Endothelial cell of umbilical vein (primary cell): ENCODE measurements at regions not wholly inside any gene's neighbourhood (a gene's known extent, or its start where the extent isn't known, plus 50 kb on each side); places are given as distances from the start of the nearest gene placed in this dataset.

Experiments used
- BruUV-seq: library from RNA; stranded (reverse); fragments of 400-500 nt; replicated peaks from 2 replicates; lab custom pipeline; 2021; lab: Mats Ljungman, UMichigan
- CTCF ChIA-PET: fragments of 300-600, 350-600 bp; sonication (Branson Sonifier 250); formaldehyde crosslinking; loops from one replicate; lab custom pipeline; 2021; ENCODE audit warnings: antibody characterized with exemption, inconsistent platforms; lab: Charles Lee
- POLR2A ChIA-PET: fragments of 300-600, 350-600 bp; sonication (Branson Sonifier 250); formaldehyde crosslinking; loops from one replicate; lab custom pipeline; 2021; ENCODE audit warnings: antibody characterized with exemption, inconsistent platforms; lab: Charles Lee
- DNase-seq: peaks from one replicate; pipeline ENCODE4 v3.0.0-alpha.2; 2011; ENCODE audit warnings: low read depth, low spot score
- FAIRE-seq: peaks from 2 replicates; lab custom pipeline; 2011; peaks lifted over from hg19 to GRCh38; lab: Jason Lieb, UNC
- H2AFZ ChIP-seq: 2 replicates; pipeline ENCODE4 v1.6.0; 2012; ENCODE audit warnings: low read depth, low read length, control low read depth, inconsistent platforms
- H3K27ac ChIP-seq: 2 replicates; pipeline ENCODE4 v1.5.1; 2011; ENCODE audit warnings: low read depth, mild to moderate bottlenecking, control low read depth, low read length, moderate library complexity; ENCODE audit not compliant: insufficient read depth
- H3K27me3 ChIP-seq, 2 experiments: 2 replicates each; pipeline versions ENCODE4 v1.6.0 to v1.6.1; 2011; ENCODE audit warnings: low read length in 2 of 2, mixed read lengths in 1 of 2; ENCODE audit not compliant: control insufficient read depth in 2 of 2, insufficient read depth in 2 of 2
- H3K36me3 ChIP-seq, 2 experiments: 2 replicates in 1 of 2; 3 replicates in 1 of 2; pipeline ENCODE4 v1.5.1; 2011; ENCODE audit warnings: low read length in 2 of 2, mild to moderate bottlenecking in 1 of 2, moderate library complexity in 1 of 2; ENCODE audit not compliant: control insufficient read depth in 2 of 2, insufficient read depth in 2 of 2; ENCODE audit errors: extremely low read depth in 1 of 2
- H3K4me1 ChIP-seq: 3 replicates; pipeline ENCODE4 v1.5.1; 2011; ENCODE audit warnings: mild to moderate bottlenecking, low read length; ENCODE audit not compliant: control insufficient read depth, insufficient read depth; ENCODE audit errors: extremely low read depth
- H3K4me2 ChIP-seq: 2 replicates; pipeline ENCODE4 v1.6.1; 2011; ENCODE audit warnings: low read length, control low read depth, mixed read lengths; ENCODE audit not compliant: insufficient read depth
- H3K4me3 ChIP-seq, 3 experiments: fragments of 200-600 bp in 1 of 3; sonication (generic), shearing (Covaris generic) in 1 of 3; replicated peaks in 1 of 3; 2 replicates each; pipeline ENCODE4 v1.5.1; 2011 to 2016; ENCODE audit warnings: control low read depth in 3 of 3, low read length in 3 of 3, mild to moderate bottlenecking in 2 of 3, inconsistent platforms in 1 of 3, low read depth in 1 of 3, moderate library complexity in 1 of 3; ENCODE audit not compliant: insufficient read depth in 1 of 3
- H3K79me2 ChIP-seq: 2 replicates; pipeline ENCODE4 v1.6.0; 2012; ENCODE audit warnings: low read length, inconsistent platforms; ENCODE audit not compliant: control insufficient read depth, insufficient read depth
- H3K9ac ChIP-seq: replicated peaks from 2 replicates; pipeline ENCODE3; 2011; ENCODE audit warnings: low read length, control low read depth; ENCODE audit not compliant: insufficient read depth; ENCODE audit errors: extremely low read depth
- H3K9me1 ChIP-seq: replicated peaks from 3 replicates; pipeline ENCODE4 v1.6.0; 2011; ENCODE audit warnings: mild to moderate bottlenecking, low read length; ENCODE audit not compliant: control insufficient read depth, insufficient read depth; ENCODE audit errors: extremely low read depth
- H3K9me3 ChIP-seq: replicated peaks from 2 replicates; pipeline ENCODE4 v1.5.1; 2012; ENCODE audit warnings: low read length, inconsistent platforms; ENCODE audit not compliant: control insufficient read depth, insufficient read depth
- H4K20me1 ChIP-seq: replicated peaks from 2 replicates; pipeline ENCODE3; 2011; ENCODE audit warnings: mild to moderate bottlenecking, low read length; ENCODE audit not compliant: control insufficient read depth, insufficient read depth; ENCODE audit errors: extremely low read depth
- EZH2 ChIP-seq: IDR thresholded peaks from 2 replicates; pipeline ENCODE4 v1.6.1; 2012; ENCODE audit warnings: borderline replicate concordance, low read depth, mild to moderate bottlenecking, moderate library complexity, low read length, inconsistent platforms; ENCODE audit not compliant: severe bottlenecking
- FOS ChIP-seq: IDR thresholded peaks from 2 replicates; pipeline ENCODE4 v1.6.1; 2011; ENCODE audit warnings: mild to moderate bottlenecking, low read length, moderate library complexity, borderline replicate concordance; ENCODE audit not compliant: insufficient read depth
- GATA2 ChIP-seq: IDR thresholded peaks from 2 replicates; pipeline ENCODE4 v1.7.0; 2011; ENCODE audit warnings: low read depth, mild to moderate bottlenecking, moderate library complexity, mixed read lengths, low read length; ENCODE audit not compliant: insufficient read length, insufficient read depth
- JUN ChIP-seq: IDR thresholded peaks from 2 replicates; pipeline ENCODE4 v1.6.1; 2011; ENCODE audit warnings: borderline replicate concordance, low read depth; ENCODE audit not compliant: insufficient read length, insufficient read depth
- MYC ChIP-seq: IDR thresholded peaks from one replicate; pipeline ENCODE4 v1.6.1; 2011; ENCODE audit warnings: mild to moderate bottlenecking, low read depth, low read length
- POLR2A ChIP-seq: IDR thresholded peaks from 2 replicates; pipeline ENCODE4 v1.6.1; 2012; ENCODE audit warnings: low read depth, mild to moderate bottlenecking, control low read depth, low read length
- POLR2AphosphoS5 ChIP-seq: IDR thresholded peaks from 2 replicates; pipeline ENCODE4 v1.6.1; 2012; ENCODE audit warnings: low read depth, mild to moderate bottlenecking, control low read depth, low read length, moderate library complexity; ENCODE audit not compliant: insufficient read depth
- dilution Hi-C: fragments of 300-500 bp; cut with MboI; formaldehyde crosslinking; loops from one replicate; pipeline ENCODE4 v1.15.0; 2019; ENCODE audit warnings: low sequenced_read_pairs; ENCODE audit not compliant: extremely low pct_ligation_motif_present
- intact Hi-C: fragments of 100-400 bp; cut with micrococcal nuclease; formaldehyde crosslinking; loops from one replicate; pipeline ENCODE4 v1.10.0; 2022
- TF ChIP-seq, protein P1 (sequence below): IDR thresholded peaks from 2 replicates; pipeline ENCODE4 v1.6.1; 2011; ENCODE audit not compliant: insufficient read depth, insufficient read length
- TF ChIP-seq, protein P2 (sequence below), 2 donors: IDR thresholded peaks; 1 replicate in 1 of 2; 2 replicates in 1 of 2; pipeline ENCODE4 v1.5.1; 2011; ENCODE audit warnings: low read length in 2 of 2, mild to moderate bottlenecking in 2 of 2, moderate library complexity in 2 of 2, control low read depth in 1 of 2, inconsistent platforms in 1 of 2, low read depth in 1 of 2; ENCODE audit not compliant: insufficient read depth in 1 of 2; ENCODE audit errors: extremely low read depth in 1 of 2

DNA sequence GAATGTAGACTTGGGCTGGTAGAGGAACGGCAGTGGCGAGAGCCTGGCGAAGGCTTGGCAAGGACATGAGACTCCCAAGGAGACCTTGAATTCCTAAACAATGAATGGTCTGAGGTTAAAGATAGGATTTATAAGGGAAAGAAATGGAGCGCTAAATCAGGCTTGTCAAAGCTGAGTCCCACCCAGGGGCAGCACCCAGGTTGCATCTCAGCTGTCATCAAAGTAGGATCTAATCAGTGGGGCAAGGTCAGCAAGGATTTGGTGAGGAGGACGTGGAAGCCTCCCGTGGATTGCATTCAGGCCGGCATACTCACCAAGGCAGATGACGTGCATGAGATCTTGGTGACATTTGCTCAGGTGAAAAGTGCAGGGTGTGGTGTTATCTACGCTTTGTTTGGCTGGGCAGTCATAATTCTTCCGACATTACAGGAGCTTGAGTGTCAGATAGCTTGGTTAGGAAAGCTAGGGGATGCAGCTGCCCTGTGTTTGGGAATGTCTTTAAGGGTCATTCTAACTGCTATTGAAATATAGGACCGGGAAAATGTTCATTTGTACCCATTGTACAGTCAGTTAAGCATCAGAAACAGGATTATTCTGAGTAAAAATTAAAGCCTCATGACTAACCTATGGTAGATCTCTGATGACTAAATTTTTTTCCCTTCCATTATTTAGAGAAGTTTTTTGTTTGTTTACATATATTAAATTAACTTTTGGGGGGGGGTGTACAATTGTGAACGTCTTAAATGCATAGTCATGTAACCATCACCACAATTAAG is 99.4 kb upstream of the TSC22D2 start:
- Histone ChIP-seq H4K20me1 (no peaks in the 10 kb centered on the region), H3K36me3 (no peaks in the 10 kb centered on the region), H3K9ac (no peak overlapping the region), H3K4me3 (no peak overlapping the region), H3K27me3 (no peaks in the 10 kb centered on the region), H3K4me1 (no peaks in the 10 kb centered on the region), H3K9me3 (no peaks in the 10 kb centered on the region), H3K27ac (no peak overlapping the region), H3K79me2 (no peaks in the 10 kb centered on the region), H3K9me1 (no peaks in the 10 kb centered on the region), H2AFZ (no peak overlapping the region), H3K4me2 (no peak overlapping the region)
- FAIRE-seq = no peak
- dilution Hi-C loops (no loop called here), intact Hi-C loops (no loop called here)
- TF ChIP-seq JUN (no peak), EZH2 (no peak), GATA2 (no peak), POLR2A (no peak), POLR2AphosphoS5 (no peak), MYC (no peak), FOS (no peak)
- TF ChIP-seq, protein P1, sequence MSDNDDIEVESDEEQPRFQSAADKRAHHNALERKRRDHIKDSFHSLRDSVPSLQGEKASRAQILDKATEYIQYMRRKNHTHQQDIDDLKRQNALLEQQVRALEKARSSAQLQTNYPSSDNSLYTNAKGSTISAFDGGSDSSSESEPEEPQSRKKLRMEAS = no peak
- ChIA-PET CTCF (interaction anchor here (1.4 kb wide), 1 partner anchor 187 kb away, joined by 4 read pairs; no protein-coding TSS in a partner anchor), POLR2A (no interaction called here)
- BruUV-seq = no TSS peak
- no peak for DNase-seq

DNA sequence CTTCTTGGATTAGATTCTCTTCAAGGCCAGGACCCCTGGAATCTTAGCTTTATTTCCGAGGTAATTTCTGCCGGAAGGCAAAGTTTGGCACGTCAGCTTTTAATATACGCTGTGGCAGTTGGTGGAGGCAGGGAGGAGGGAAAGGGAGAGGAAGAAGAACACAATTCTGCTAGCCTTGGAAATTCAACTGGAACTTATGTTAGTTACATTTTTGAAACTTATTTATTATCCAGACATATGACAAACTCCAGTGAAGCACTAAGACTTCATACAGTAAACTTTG is 100.1 kb upstream of the TSC22D2 start:
- DNase-seq (no peak), FAIRE-seq (no peak)
- Histone ChIP-seq H3K27me3 (no peaks in the 10 kb centered on the region), H3K4me3 (no peak overlapping the region), H3K4me1 (no peaks in the 10 kb centered on the region), H3K79me2 (no peaks in the 10 kb centered on the region), H2AFZ (no peak overlapping the region), H3K9ac (no peak overlapping the region), H3K27ac (no peak overlapping the region), H3K9me3 (no peaks in the 10 kb centered on the region), H4K20me1 (no peaks in the 10 kb centered on the region), H3K36me3 (no peaks in the 10 kb centered on the region), H3K4me2 (no peak overlapping the region), H3K9me1 (no peaks in the 10 kb centered on the region)
- BruUV-seq = no TSS peak
- POLR2A ChIA-PET = no interaction called here
- CTCF ChIA-PET = interaction anchor here (1.4 kb wide), 1 partner anchor 187 kb away, joined by 4 read pairs; no protein-coding TSS in a partner anchor
- intact Hi-C loops = no loop called here
- TF ChIP-seq FOS (no peak), JUN (no peak), MYC (no peak), POLR2A (no peak), EZH2 (no peak), GATA2 (no peak), POLR2AphosphoS5 (no peak)
- TF ChIP-seq, protein P1 = no peak
- TF ChIP-seq, protein P2, sequence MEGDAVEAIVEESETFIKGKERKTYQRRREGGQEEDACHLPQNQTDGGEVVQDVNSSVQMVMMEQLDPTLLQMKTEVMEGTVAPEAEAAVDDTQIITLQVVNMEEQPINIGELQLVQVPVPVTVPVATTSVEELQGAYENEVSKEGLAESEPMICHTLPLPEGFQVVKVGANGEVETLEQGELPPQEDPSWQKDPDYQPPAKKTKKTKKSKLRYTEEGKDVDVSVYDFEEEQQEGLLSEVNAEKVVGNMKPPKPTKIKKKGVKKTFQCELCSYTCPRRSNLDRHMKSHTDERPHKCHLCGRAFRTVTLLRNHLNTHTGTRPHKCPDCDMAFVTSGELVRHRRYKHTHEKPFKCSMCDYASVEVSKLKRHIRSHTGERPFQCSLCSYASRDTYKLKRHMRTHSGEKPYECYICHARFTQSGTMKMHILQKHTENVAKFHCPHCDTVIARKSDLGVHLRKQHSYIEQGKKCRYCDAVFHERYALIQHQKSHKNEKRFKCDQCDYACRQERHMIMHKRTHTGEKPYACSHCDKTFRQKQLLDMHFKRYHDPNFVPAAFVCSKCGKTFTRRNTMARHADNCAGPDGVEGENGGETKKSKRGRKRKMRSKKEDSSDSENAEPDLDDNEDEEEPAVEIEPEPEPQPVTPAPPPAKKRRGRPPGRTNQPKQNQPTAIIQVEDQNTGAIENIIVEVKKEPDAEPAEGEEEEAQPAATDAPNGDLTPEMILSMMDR (IDR thresholded peaks at IDR 0.05; ENCODE audit: extremely low read depth in 1 of 2, insufficient read depth in 1 of 2, low read depth in 1 of 2, low read length in 2 of 2) = no peak
- dilution Hi-C loops = no loop called here
